ENCODE measurements at regions not wholly inside any gene's neighbourhood (a gene's known extent, or its start where the extent isn't known, plus 50 kb on each side); places are given as distances from the start of the nearest gene placed in this dataset.

- no TSS peak for BruUV-seq (replicated peaks)
- no peak for DNase-seq (ENCODE audit: low spot score)
- no peaks in the 10 kb centered on the region for H3K79me2 ChIP-seq (ENCODE audit: insufficient read depth, low read depth, low read length)
- intact Hi-C loops (cut with micrococcal nuclease; ENCODE audit: unreplicated experiment), result no loop called here
- ChIA-PET POLR2A (no interaction called here), CTCF (ENCODE audit: unreplicated experiment) (no interaction called here)
- no peak overlapping the region for H3K4me3 ChIP-seq (ENCODE audit: low read depth, low read length, poor library complexity, severe bottlenecking)
- H3K36me3 ChIP-seq (ENCODE audit: insufficient read depth, low read length), result no peaks in the 10 kb centered on the region
- no peaks in the 10 kb centered on the region for H3K4me1 ChIP-seq (ENCODE audit: insufficient read depth, low read length, poor library complexity, severe bottlenecking)
- TF ChIP-seq CTCF (conservative IDR thresholded peaks at IDR 0.05; ENCODE audit: low read length), result no peak
- TF ChIP-seq EZH2phosphoT487 (IDR thresholded peaks at IDR 0.05; ENCODE audit: borderline replicate concordance, low read depth, low read length), result no peak
- no peaks in the 10 kb centered on the region for H4K20me1 ChIP-seq (ENCODE audit: insufficient read depth, low read length)
- no peak overlapping the region for H3K27ac ChIP-seq (ENCODE audit: low read depth, low read length, poor library complexity, severe bottlenecking)
- H2AFZ ChIP-seq (ENCODE audit: low read length), result no peak overlapping the region
- no peaks in the 10 kb centered on the region for H3K9me3 ChIP-seq (ENCODE audit: low read length)
- H3K4me2 ChIP-seq (ENCODE audit: low read length), result no peak overlapping the region
- H3K9me2 ChIP-seq (ENCODE audit: insufficient read depth, low read length), result no peaks in the 10 kb centered on the region
These were observed 121.2 kb upstream of the NPVF start for GRCh38 chr7:25349283-25350017.

- no peak overlapping the region for H2AFZ ChIP-seq (ENCODE audit: low read length)
- no TSS peak for BruUV-seq (replicated peaks)
- no peaks in the 10 kb centered on the region for H3K4me1 ChIP-seq (ENCODE audit: insufficient read depth, low read length, poor library complexity, severe bottlenecking)
- TF ChIP-seq EZH2phosphoT487 (IDR thresholded peaks at IDR 0.05; ENCODE audit: borderline replicate concordance, low read depth, low read length), result no peak
- POLR2A ChIA-PET, result no interaction called here
- H3K9me2 ChIP-seq (ENCODE audit: insufficient read depth, low read length), result no peaks in the 10 kb centered on the region
- no peaks in the 10 kb centered on the region for H3K9me3 ChIP-seq (ENCODE audit: low read length)
- H3K79me2 ChIP-seq (ENCODE audit: insufficient read depth, low read depth, low read length), result no peaks in the 10 kb centered on the region
- intact Hi-C loops (cut with micrococcal nuclease; ENCODE audit: unreplicated experiment), result no loop called here
- no peak overlapping the region for H3K4me3 ChIP-seq (ENCODE audit: low read depth, low read length, poor library complexity, severe bottlenecking)
- H4K20me1 ChIP-seq (ENCODE audit: insufficient read depth, low read length), result no peaks in the 10 kb centered on the region
- no peak overlapping the region for H3K27ac ChIP-seq (ENCODE audit: low read depth, low read length, poor library complexity, severe bottlenecking)
- H3K36me3 ChIP-seq (ENCODE audit: insufficient read depth, low read length), result no peaks in the 10 kb centered on the region
- H3K4me2 ChIP-seq (ENCODE audit: low read length), result no peak overlapping the region
- CTCF ChIA-PET (ENCODE audit: unreplicated experiment), result no interaction called here
- DNase-seq (ENCODE audit: low spot score), result no peak
These were observed 121.8 kb upstream of the NPVF start for GRCh38 chr7:25350041-25350440.

- no peak for DNase-seq (ENCODE audit: low spot score)
- POLR2A ChIA-PET, result interaction anchor here (0.6 kb wide), 1 partner anchor 71 kb away, joined by 3 read pairs; no protein-coding TSS in a partner anchor
- H3K79me2 ChIP-seq (ENCODE audit: insufficient read depth, low read depth, low read length), result no peaks in the 10 kb centered on the region
- H3K9me3 ChIP-seq (ENCODE audit: low read length), result no peaks in the 10 kb centered on the region
- TF ChIP-seq CTCF (conservative IDR thresholded peaks at IDR 0.05; ENCODE audit: low read length) (no peak), EZH2phosphoT487 (IDR thresholded peaks at IDR 0.05; ENCODE audit: borderline replicate concordance, low read depth, low read length) (no peak)
- no peaks in the 10 kb centered on the region for H4K20me1 ChIP-seq (ENCODE audit: insufficient read depth, low read length)
- intact Hi-C loops (cut with micrococcal nuclease; ENCODE audit: unreplicated experiment), result no loop called here
- no TSS peak for BruUV-seq (replicated peaks)
- H3K27ac ChIP-seq (ENCODE audit: low read depth, low read length, poor library complexity, severe bottlenecking), result no peak overlapping the region
- H2AFZ ChIP-seq (ENCODE audit: low read length), result no peak overlapping the region
- no peaks in the 10 kb centered on the region for H3K4me1 ChIP-seq (ENCODE audit: insufficient read depth, low read length, poor library complexity, severe bottlenecking)
- CTCF ChIA-PET (ENCODE audit: unreplicated experiment), result no interaction called here
- no peaks in the 10 kb centered on the region for H3K9me2 ChIP-seq (ENCODE audit: insufficient read depth, low read length)
- H3K36me3 ChIP-seq (ENCODE audit: insufficient read depth, low read length), result no peaks in the 10 kb centered on the region
- H3K4me3 ChIP-seq (ENCODE audit: low read depth, low read length, poor library complexity, severe bottlenecking), result no peak overlapping the region
- no peak overlapping the region for H3K4me2 ChIP-seq (ENCODE audit: low read length)
These were observed 123.5 kb upstream of the NPVF start for GRCh38 chr7:25351761-25352160.

Data from OCI-LY7 (cell line).